Tibial artery (tissue), 4 donors: ENCODE measurements at regions not wholly inside any gene's neighbourhood (a gene's known extent, or its start where the extent isn't known, plus 50 kb on each side); places are given as distances from the start of the nearest gene placed in this dataset.

Source experiments
- DNase-seq, 2 donors: peaks; one replicate each; pipeline ENCODE4 v3.0.0-alpha.2; 2019
- H3K27ac ChIP-seq, 2 donors: fragments of 200-600 bp; sonication (generic) in 1 of 2; 1 replicate in 1 of 2; 2 replicates in 1 of 2; pipeline ENCODE4 v1.5.1; 2018 to 2019; ENCODE audit warnings: mild to moderate bottlenecking in 1 of 2
- H3K27me3 ChIP-seq, 2 donors: fragments of 200-600 bp; sonication (generic) in 1 of 2; one replicate each; pipeline versions ENCODE4 v1.5.1 to v1.6.0; 2016 to 2019
- H3K36me3 ChIP-seq, 3 donors: fragments of 200-600 bp; sonication (generic) in 2 of 3; one replicate each; pipeline ENCODE4 v1.5.1; 2016 to 2019; ENCODE audit warnings: mild to moderate bottlenecking in 2 of 3
- H3K4me1 ChIP-seq, 4 donors: fragments of 200-600 bp; sonication (generic) in 2 of 4; 1 replicate in 3 of 4; 2 replicates in 1 of 4; pipeline ENCODE4 v1.5.1; 2016 to 2019
- H3K4me3 ChIP-seq, 2 donors: fragments of 200-600 bp; sonication (generic) in 1 of 2; 1 replicate in 1 of 2; 2 replicates in 1 of 2; pipeline ENCODE4 v1.5.1; 2018 to 2019; ENCODE audit warnings: mild to moderate bottlenecking in 2 of 2
- H3K9me3 ChIP-seq, 3 donors: fragments of 200-600 bp; sonication (generic) in 1 of 3; one replicate each; pipeline ENCODE4 v1.5.1; 2016 to 2019
- CTCF ChIP-seq, 2 experiments: fragments of 200-600 bp in 1 of 2; fragments of 450-650 bp in 1 of 2; IDR thresholded peaks; one replicate each; pipeline ENCODE4 v1.5.1; 2017 to 2019; ENCODE audit warnings: antibody characterized with exemption in 2 of 2, mild to moderate bottlenecking in 1 of 2, moderate library complexity in 1 of 2
- intact Hi-C: fragments of 100-400 bp; cut with DNase I; formaldehyde crosslinking; loops from one replicate; pipeline ENCODE4 v1.15.0; 2023; ENCODE audit warnings: low total_unique reads

- intact Hi-C loops, result no loop called here
- H3K9me3 ChIP-seq, result no peaks in the 10 kb centered on the region
- no peak overlapping the region for H3K4me3 ChIP-seq
- H3K27ac ChIP-seq, result peak overlapping the region; percentile 33 to 36
- no peak for TF ChIP-seq CTCF (IDR thresholded peaks at IDR 0.05)
- H3K36me3 ChIP-seq, result no peaks in the 10 kb centered on the region
- no peak for DNase-seq
- peaks cover 0 to 72% (median 63%) of the 10 kb centered on the region in 4 donors for H3K4me1 ChIP-seq
- H3K27me3 ChIP-seq, result no peaks in the 10 kb centered on the region
Measured at GRCh38 chr3:124119056-124119716, 127.3 kb upstream of the ROPN1 start.

- no peaks in the 10 kb centered on the region for H3K36me3 ChIP-seq
- no peaks in the 10 kb centered on the region for H3K27me3 ChIP-seq
- H3K27ac ChIP-seq, result no peak overlapping the region
- no peak for DNase-seq
- H3K4me3 ChIP-seq, result no peak overlapping the region
- peaks cover 0 to 50% (median 41%) of the 10 kb centered on the region in 4 donors for H3K4me1 ChIP-seq
- no peak for TF ChIP-seq CTCF (IDR thresholded peaks at IDR 0.05)
- H3K9me3 ChIP-seq, result no peaks in the 10 kb centered on the region
- intact Hi-C loops, result no loop called here
Measured at GRCh38 chr3:124121379-124122312, 129.7 kb upstream of the ROPN1 start.

- no peak overlapping the region for H3K4me3 ChIP-seq
- intact Hi-C loops, result no loop called here
- H3K27me3 ChIP-seq, result no peaks in the 10 kb centered on the region
- H3K27ac ChIP-seq, result no peak overlapping the region
- H3K4me1 ChIP-seq, result peaks cover 0 to 23% (median 8%) of the 10 kb centered on the region in 4 donors
- TF ChIP-seq CTCF (IDR thresholded peaks at IDR 0.05), result no peak
- no peak for DNase-seq
- H3K9me3 ChIP-seq, result no peaks in the 10 kb centered on the region
- H3K36me3 ChIP-seq, result no peaks in the 10 kb centered on the region
Measured at GRCh38 chr3:124125315-124125714, 133.4 kb upstream of the ROPN1 start.

GRCh38 chr3:124126436-124127023 lies 134.6 kb upstream of the ROPN1 start:
- no peak for DNase-seq
- peaks cover 0 to 31% (median 8%) of the 10 kb centered on the region in 4 donors for H3K4me1 ChIP-seq
- H3K4me3 ChIP-seq, result no peak overlapping the region
- H3K36me3 ChIP-seq, result no peaks in the 10 kb centered on the region
- no peak overlapping the region for H3K27ac ChIP-seq
- intact Hi-C loops, result no loop called here
- H3K27me3 ChIP-seq, result no peaks in the 10 kb centered on the region
- H3K9me3 ChIP-seq, result no peaks in the 10 kb centered on the region
- TF ChIP-seq CTCF (IDR thresholded peaks at IDR 0.05), result no peak

GRCh38 chr3:124131158-124131557 lies 139.2 kb upstream of the ROPN1 start:
- H3K27ac ChIP-seq, result peak overlapping the region; percentile 35
- H3K9me3 ChIP-seq, result no peaks in the 10 kb centered on the region
- no peak for TF ChIP-seq CTCF (IDR thresholded peaks at IDR 0.05)
- H3K27me3 ChIP-seq, result no peaks in the 10 kb centered on the region
- no peak overlapping the region for H3K4me3 ChIP-seq
- intact Hi-C loops, result no loop called here
- H3K36me3 ChIP-seq, result no peaks in the 10 kb centered on the region
- DNase-seq, result no peak
- H3K4me1 ChIP-seq, result peaks cover 0 to 44% (median 21%) of the 10 kb centered on the region in 4 donors
